KMS-11 (cell line): ENCODE measurements at regions not wholly inside any gene's neighbourhood (a gene's known extent, or its start where the extent isn't known, plus 50 kb on each side); places are given as distances from the start of the nearest gene placed in this dataset.

ENCODE experiments used
- H2AFZ ChIP-seq: fragments of 200-600 bp; sonication (generic); 2 replicates; pipeline ENCODE4 v1.6.1; 2016; ENCODE audit warnings: antibody characterized with exemption, mixed run types, low read depth
- H3K27ac ChIP-seq: fragments of 200-600 bp; sonication (generic); 2 replicates; pipeline ENCODE4 v1.6.1; 2016; ENCODE audit warnings: mild to moderate bottlenecking, mixed run types
- H3K27me3 ChIP-seq: fragments of 200-600 bp; sonication (generic); 2 replicates; pipeline ENCODE4 v1.6.1; 2017; ENCODE audit warnings: mild to moderate bottlenecking, low read depth, mixed run types, moderate library complexity; ENCODE audit not compliant: insufficient read depth
- H3K36me3 ChIP-seq: fragments of 200-600 bp; sonication (generic); 2 replicates; pipeline ENCODE4 v1.6.1; 2017; ENCODE audit warnings: mild to moderate bottlenecking, mixed run types; ENCODE audit not compliant: insufficient read depth
- H3K4me1 ChIP-seq: fragments of 200-600 bp; sonication (generic); 2 replicates; pipeline ENCODE4 v1.6.1; 2016; ENCODE audit warnings: mild to moderate bottlenecking, low read depth, mixed run types; ENCODE audit not compliant: poor library complexity, severe bottlenecking
- H3K4me2 ChIP-seq: fragments of 200-600 bp; sonication (generic); 2 replicates; pipeline ENCODE4 v1.7.0; 2016; ENCODE audit warnings: mild to moderate bottlenecking, mixed run types
- H3K4me3 ChIP-seq: fragments of 200-600 bp; sonication (generic); IDR thresholded peaks from 2 replicates; pipeline ENCODE4 v1.6.1; 2017; ENCODE audit warnings: low read depth, low read length, mixed read lengths; ENCODE audit not compliant: insufficient read depth
- H3K79me2 ChIP-seq: fragments of 200-600 bp; sonication (generic); 2 replicates; pipeline ENCODE4 v1.6.1; 2016; ENCODE audit warnings: low read depth, mixed run types; ENCODE audit not compliant: insufficient read depth
- H3K9ac ChIP-seq: fragments of 200-600 bp; sonication (generic); 2 replicates; pipeline ENCODE4 v1.6.1; 2016; ENCODE audit warnings: mild to moderate bottlenecking, mixed run types
- H4K20me1 ChIP-seq: fragments of 200-600 bp; sonication (generic); 2 replicates; pipeline ENCODE4 v1.6.1; 2016; ENCODE audit warnings: mild to moderate bottlenecking, mixed run types; ENCODE audit not compliant: insufficient read depth
- CTCF ChIP-seq: fragments of 200-600 bp; sonication (generic); conservative IDR thresholded peaks from 2 replicates; pipeline ENCODE4 v1.6.1; 2017; ENCODE audit warnings: low read depth, mild to moderate bottlenecking, antibody characterized with exemption, low read length, moderate library complexity, mixed read lengths

- Histone ChIP-seq H3K4me1 (no peaks in the 10 kb centered on the region), H3K4me3 (no peak overlapping the region), H3K36me3 (no peaks in the 10 kb centered on the region), H3K27me3 (no peaks in the 10 kb centered on the region), H4K20me1 (no peaks in the 10 kb centered on the region), H3K4me2 (no peak overlapping the region), H3K27ac (no peak overlapping the region), H2AFZ (no peak overlapping the region), H3K9ac (no peak overlapping the region), H3K79me2 (no peaks in the 10 kb centered on the region)
- TF ChIP-seq CTCF, result no peak
These were observed 141.9 kb upstream of the TNP1 start for GRCh38 chr2:217001740-217002139.

GRCh38 chr2:217000406-217000805 lies 140.5 kb upstream of the TNP1 start:
- Histone ChIP-seq H3K27me3 (no peaks in the 10 kb centered on the region), H3K4me3 (no peak overlapping the region), H2AFZ (no peak overlapping the region), H3K4me2 (no peak overlapping the region), H3K4me1 (no peaks in the 10 kb centered on the region), H4K20me1 (no peaks in the 10 kb centered on the region), H3K79me2 (no peaks in the 10 kb centered on the region), H3K36me3 (no peaks in the 10 kb centered on the region), H3K27ac (no peak overlapping the region), H3K9ac (no peak overlapping the region)
- no peak for TF ChIP-seq CTCF

- Histone ChIP-seq H3K36me3 (no peaks in the 10 kb centered on the region), H3K4me1 (no peaks in the 10 kb centered on the region), H3K27me3 (no peaks in the 10 kb centered on the region), H3K9ac (no peak overlapping the region), H2AFZ (0 out of 2 replicates have a peak overlapping the region, but pooled peaks have one; percentile 18), H4K20me1 (no peaks in the 10 kb centered on the region), H3K4me3 (no peak overlapping the region), H3K4me2 (peak overlapping the region; percentile 29; the same call in 1 of the 2 replicates), H3K27ac (no peak overlapping the region), H3K79me2 (no peaks in the 10 kb centered on the region)
- no peak for TF ChIP-seq CTCF
These were observed 136.5 kb upstream of the TNP1 start for GRCh38 chr2:216996279-216996845.

GRCh38 chr2:216994353-216994854 lies 134.5 kb upstream of the TNP1 start:
- H2AFZ ChIP-seq, result no peak overlapping the region
- no peak overlapping the region for H3K27ac ChIP-seq
- no peaks in the 10 kb centered on the region for H3K36me3 ChIP-seq
- no peaks in the 10 kb centered on the region for H3K4me1 ChIP-seq
- H4K20me1 ChIP-seq, result no peaks in the 10 kb centered on the region
- no peaks in the 10 kb centered on the region for H3K27me3 ChIP-seq
- no peak overlapping the region for H3K4me2 ChIP-seq
- H3K79me2 ChIP-seq, result no peaks in the 10 kb centered on the region
- H3K9ac ChIP-seq, result no peak overlapping the region
- H3K4me3 ChIP-seq, result no peak overlapping the region
- no peak for TF ChIP-seq CTCF
